ENCODE measurements at regions not wholly inside any gene's neighbourhood (a gene's known extent, or its start where the extent isn't known, plus 50 kb on each side); places are given as distances from the start of the nearest gene placed in this dataset.

- TF ChIP-seq CTCF (IDR thresholded peaks at IDR 0.05): no peak
- no peak for TF ChIP-seq POLR2A (IDR thresholded peaks at IDR 0.05)
These were observed 84.6 kb upstream of the RNU6-1 start for GRCh38 chr15:67924359-67924974.

All from adrenal gland (tissue), 5 donors.